Transverse colon (tissue), 4 donors: ENCODE measurements at regions not wholly inside any gene's neighbourhood (a gene's known extent, or its start where the extent isn't known, plus 50 kb on each side); places are given as distances from the start of the nearest gene placed in this dataset.
"Not testable (repeated sequence)": the region's sequence is repeated elsewhere in the genome, so short reads cannot be mapped to it uniquely, and the experiment has no call there.

ENCODE experiments used
- DNase-seq: peaks from one replicate; pipeline ENCODE4 v3.0.0-alpha.2; 2019
- H3K27ac ChIP-seq, 4 donors: fragments of 200-600 bp; sonication (generic); 2 replicates each; pipeline ENCODE4 v1.5.1; 2016 to 2018; ENCODE audit warnings: inconsistent platforms in 4 of 4
- H3K27me3 ChIP-seq: fragments of 200-600 bp; sonication (generic); 2 replicates; pipeline ENCODE4 v1.5.1; 2017; ENCODE audit warnings: inconsistent platforms
- H3K36me3 ChIP-seq, 4 donors: fragments of 200-600 bp; sonication (generic); 2 replicates each; pipeline ENCODE4 v1.5.1; 2017 to 2019; ENCODE audit warnings: inconsistent platforms in 4 of 4
- H3K4me1 ChIP-seq, 4 donors: fragments of 200-600 bp; sonication (generic); 2 replicates each; pipeline ENCODE4 v1.5.1; 2017 to 2020; ENCODE audit warnings: inconsistent platforms in 4 of 4
- H3K4me3 ChIP-seq, 4 donors: fragments of 200-600 bp; sonication (generic); 1 replicate in 1 of 4; 2 replicates in 3 of 4; pipeline versions ENCODE4 v1.5.1 to v1.6.1; 2017 to 2019; ENCODE audit warnings: inconsistent platforms in 4 of 4
- H3K9me3 ChIP-seq, 2 donors: fragments of 200-600 bp; sonication (generic); 2 replicates each; pipeline ENCODE4 v1.5.1; 2017 to 2019; ENCODE audit warnings: inconsistent platforms in 2 of 2
- EP300 ChIP-seq: sonication (generic); formaldehyde crosslinking; IDR thresholded peaks from one replicate; pipeline ENCODE4 v1.6.1; 2017; ENCODE audit warnings: antibody characterized with exemption, low read depth
- POLR2A ChIP-seq: fragments of 450-650 bp; IDR thresholded peaks from one replicate; pipeline ENCODE4 v1.6.1; 2016; ENCODE audit warnings: antibody characterized with exemption, mild to moderate bottlenecking, moderate library complexity
- POLR2AphosphoS5 ChIP-seq, 3 donors: sonication (generic); formaldehyde crosslinking; IDR thresholded peaks; one replicate each; pipeline ENCODE4 v1.6.1; 2016; ENCODE audit warnings: antibody characterized with exemption in 3 of 3
- WGBS, 2 donors: methylation state at CpG; one replicate each; pipeline ENCODE4 v1.1.5; 2018; ENCODE audit warnings: low coverage in 1 of 2; 5-methylcytosine and 5-hydroxymethylcytosine counted together
- in situ Hi-C, 4 donors: fragments of 200-750 bp; cut with MboI; loops; one replicate each; pipeline versions ENCODE4 v1.15.0 to v1.15.1; 2017; ENCODE audit warnings: low sequenced_read_pairs in 3 of 4, low pct_ligation_motif_present in 1 of 4, low pct_unique_long_range_greater_than_20kb in 1 of 4
- intact Hi-C: fragments of 100-400 bp; cut with DNase I; formaldehyde crosslinking; loops from one replicate; pipeline ENCODE4 v1.15.1; 2023; ENCODE audit warnings: low total_unique reads
- TF ChIP-seq, protein P1 (sequence below), 5 experiments: fragments of 200-600 bp in 3 of 5; fragments of 450-650 bp in 2 of 5; sonication (generic) in 3 of 5; IDR thresholded peaks; 1 replicate in 2 of 5; 2 replicates in 3 of 5; pipeline ENCODE4 v1.5.1; 2016 to 2017; ENCODE audit warnings: antibody characterized with exemption in 5 of 5, inconsistent platforms in 3 of 5, mild to moderate bottlenecking in 2 of 5, moderate library complexity in 1 of 5

DNA sequence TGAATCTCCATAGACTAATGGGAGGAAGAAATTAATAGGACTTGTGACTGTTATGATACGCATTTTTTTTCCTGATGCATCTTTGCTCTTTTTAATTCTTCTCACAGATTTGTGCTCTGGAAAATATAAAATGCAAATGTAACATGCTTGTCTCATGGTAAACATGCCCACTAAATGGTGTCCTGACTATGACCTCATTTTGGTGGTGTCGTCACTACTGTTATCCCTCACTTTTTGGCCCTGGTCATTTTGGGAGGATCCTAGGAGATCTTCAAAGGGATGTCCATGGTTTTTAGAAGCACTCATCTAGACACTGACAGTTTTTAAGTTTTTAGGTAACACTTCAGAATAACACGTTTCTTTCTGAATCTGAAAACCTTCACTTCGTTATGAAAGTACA is 790.8 kb upstream of the FBXO33 start:
- 77 to 85% methylated on average over 3 to 4 of the region's 4 CpGs for WGBS, 2 donors
- Histone ChIP-seq H3K27ac (no peak overlapping the region), H3K27me3 (no peaks in the 10 kb centered on the region), H3K36me3 (no peaks in the 10 kb centered on the region), H3K4me1 (no peaks in the 10 kb centered on the region), H3K9me3 (peaks cover 0 to 3% of the 10 kb centered on the region in 2 donors), H3K4me3 (no peak overlapping the region)
- no peak for DNase-seq
- TF ChIP-seq, protein P1, sequence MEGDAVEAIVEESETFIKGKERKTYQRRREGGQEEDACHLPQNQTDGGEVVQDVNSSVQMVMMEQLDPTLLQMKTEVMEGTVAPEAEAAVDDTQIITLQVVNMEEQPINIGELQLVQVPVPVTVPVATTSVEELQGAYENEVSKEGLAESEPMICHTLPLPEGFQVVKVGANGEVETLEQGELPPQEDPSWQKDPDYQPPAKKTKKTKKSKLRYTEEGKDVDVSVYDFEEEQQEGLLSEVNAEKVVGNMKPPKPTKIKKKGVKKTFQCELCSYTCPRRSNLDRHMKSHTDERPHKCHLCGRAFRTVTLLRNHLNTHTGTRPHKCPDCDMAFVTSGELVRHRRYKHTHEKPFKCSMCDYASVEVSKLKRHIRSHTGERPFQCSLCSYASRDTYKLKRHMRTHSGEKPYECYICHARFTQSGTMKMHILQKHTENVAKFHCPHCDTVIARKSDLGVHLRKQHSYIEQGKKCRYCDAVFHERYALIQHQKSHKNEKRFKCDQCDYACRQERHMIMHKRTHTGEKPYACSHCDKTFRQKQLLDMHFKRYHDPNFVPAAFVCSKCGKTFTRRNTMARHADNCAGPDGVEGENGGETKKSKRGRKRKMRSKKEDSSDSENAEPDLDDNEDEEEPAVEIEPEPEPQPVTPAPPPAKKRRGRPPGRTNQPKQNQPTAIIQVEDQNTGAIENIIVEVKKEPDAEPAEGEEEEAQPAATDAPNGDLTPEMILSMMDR (IDR thresholded peaks at IDR 0.05), result no peak
- TF ChIP-seq EP300, result no peak
- no peak for TF ChIP-seq POLR2A
- TF ChIP-seq POLR2AphosphoS5 (IDR thresholded peaks at IDR 0.05), result no peak
- in situ Hi-C loops (no loop called here), intact Hi-C loops (no loop called here)

DNA sequence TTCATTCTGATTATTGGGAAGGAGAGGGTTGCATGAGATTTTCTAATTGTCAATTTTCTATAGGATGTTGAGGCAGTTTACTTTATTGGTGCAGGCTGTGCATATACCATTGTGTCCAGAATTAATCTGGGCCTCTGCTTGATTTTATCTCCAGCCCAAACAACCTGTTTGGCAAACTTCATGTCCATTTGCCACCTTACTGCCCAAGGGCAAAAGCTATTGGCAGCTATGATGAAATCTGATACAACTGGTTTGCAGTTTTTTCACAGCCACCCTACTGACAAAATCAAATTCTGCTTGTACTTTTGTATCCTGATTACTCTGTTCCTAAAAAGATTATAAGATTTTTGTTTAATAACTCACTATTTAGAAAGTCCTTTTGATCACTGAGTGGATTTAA is 789.2 kb upstream of the FBXO33 start:
- no peaks in the 10 kb centered on the region for H3K27me3 ChIP-seq
- TF ChIP-seq EP300 (no peak), POLR2A (no peak), POLR2AphosphoS5 (IDR thresholded peaks at IDR 0.05) (no peak)
- TF ChIP-seq, protein P1 (IDR thresholded peaks at IDR 0.05), result no peak
- intact Hi-C loops, result no loop called here

DNA sequence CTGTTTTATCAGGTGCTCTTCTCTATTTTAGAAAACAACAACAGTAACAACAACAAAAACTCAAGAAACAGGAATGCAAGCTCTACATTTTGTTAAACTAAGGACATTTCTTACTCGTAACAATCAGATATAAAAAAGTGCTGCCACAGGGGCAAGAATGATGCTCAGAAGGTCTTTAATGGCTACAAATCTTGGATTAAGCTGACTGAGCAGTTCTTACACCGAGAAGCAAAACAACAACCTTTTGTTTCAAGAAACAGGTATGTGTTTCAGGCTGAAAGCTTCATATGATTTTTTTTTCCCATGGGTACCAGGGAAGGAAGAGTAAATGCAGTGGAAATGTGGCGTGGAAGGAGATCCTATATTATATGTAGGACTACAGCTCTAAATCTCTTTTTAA is 786.8 kb upstream of the FBXO33 start:
- 62 to 69% methylated on average over 3 of the region's 3 CpGs for WGBS, 2 donors
- in situ Hi-C loops, result no loop called here

More for the DNA sequence above, 789.2 kb upstream of the FBXO33 start:
- Histone ChIP-seq H3K36me3 (no peaks in the 10 kb centered on the region), H3K4me3 (no peak overlapping the region), H3K4me1 (no peaks in the 10 kb centered on the region), H3K9me3 (peaks cover 0 to 3% of the 10 kb centered on the region in 2 donors), H3K27ac (no peak overlapping the region)
- DNase-seq, result no peak
- in situ Hi-C loops, result no loop called here

DNA sequence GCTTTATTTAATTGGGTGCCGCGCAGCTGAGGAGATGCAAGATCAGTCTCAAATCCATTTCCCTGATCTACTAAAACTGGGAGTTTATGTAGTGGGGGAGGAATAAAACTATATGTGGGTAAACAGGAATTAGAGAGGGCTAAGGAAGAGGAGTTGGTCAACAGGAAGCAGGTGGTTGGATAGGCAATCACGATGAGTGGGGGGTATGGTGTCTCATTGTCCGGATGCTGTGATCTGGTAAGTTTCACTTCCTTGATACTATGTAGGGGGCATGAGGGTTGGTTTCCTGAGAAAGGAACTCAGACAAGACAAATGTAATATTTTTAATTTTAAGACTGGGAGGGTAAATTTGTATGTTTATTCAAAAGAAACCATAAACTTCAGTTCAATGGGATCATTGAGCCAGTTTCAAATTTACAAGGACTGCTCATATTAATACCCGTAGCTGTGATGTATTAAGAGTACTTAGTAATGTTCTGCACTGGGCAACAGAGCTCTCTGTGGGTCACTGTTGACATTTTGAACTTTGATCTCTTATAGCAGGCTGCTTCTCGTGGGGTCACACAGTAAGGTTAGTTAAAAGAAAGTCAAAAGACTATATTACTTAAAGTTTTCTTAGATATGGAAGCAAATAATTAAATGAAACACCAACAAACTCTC is 786.2 kb upstream of the FBXO33 start:
- H3K27ac ChIP-seq, result no peak overlapping the region
- no peak overlapping the region for H3K4me3 ChIP-seq
- H3K4me1 ChIP-seq, result no peaks in the 10 kb centered on the region
- in situ Hi-C loops (no loop called here), intact Hi-C loops (no loop called here)
- no peak for DNase-seq
- 66 to 73% methylated on average over 6 of the region's 6 CpGs for WGBS, 2 donors
- H3K36me3 ChIP-seq, result no peaks in the 10 kb centered on the region
- no peaks in the 10 kb centered on the region for H3K27me3 ChIP-seq
- H3K9me3 ChIP-seq, result no peaks in the 10 kb centered on the region
- no peak for TF ChIP-seq POLR2AphosphoS5 (IDR thresholded peaks at IDR 0.05)
- no peak for TF ChIP-seq POLR2A

More for the DNA sequence above, 786.8 kb upstream of the FBXO33 start:
- no peaks in the 10 kb centered on the region for H3K4me1 ChIP-seq
- H3K36me3 ChIP-seq, result no peaks in the 10 kb centered on the region
- no peak overlapping the region for H3K27ac ChIP-seq
- intact Hi-C loops, result no loop called here
- no peak for DNase-seq
- H3K4me3 ChIP-seq, result no peak overlapping the region
- TF ChIP-seq, protein P1 (IDR thresholded peaks at IDR 0.05), result no peak
- no peak for TF ChIP-seq POLR2A
- TF ChIP-seq EP300, result no peak
- TF ChIP-seq POLR2AphosphoS5 (IDR thresholded peaks at IDR 0.05), result no peak
- H3K27me3 ChIP-seq, result no peaks in the 10 kb centered on the region
- no peaks in the 10 kb centered on the region for H3K9me3 ChIP-seq

DNA sequence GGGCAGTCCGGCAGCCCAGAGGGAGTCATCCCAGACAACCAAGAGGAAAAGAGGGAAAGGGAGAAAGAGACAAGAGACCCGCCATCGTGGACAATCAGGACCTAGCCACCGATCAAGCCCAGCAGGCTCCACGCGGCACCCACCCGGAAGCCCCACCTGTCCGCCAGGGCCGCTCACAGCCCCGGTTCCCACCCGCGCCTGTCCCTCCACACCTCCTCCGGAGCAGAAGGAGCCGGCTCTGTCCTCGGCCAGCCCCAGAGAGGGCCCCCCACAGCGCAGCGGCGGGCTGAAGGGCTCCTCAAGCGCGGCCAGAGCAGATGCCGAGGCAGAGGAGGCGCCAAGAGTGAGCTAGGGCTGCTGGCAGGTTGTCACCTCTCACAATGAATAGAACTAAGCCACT is 784.7 kb upstream of the FBXO33 start:
- WGBS, 2 donors, result 93% methylated on average over 22 of the region's 22 CpGs; no CpG with 5 or more reads in 1 of the 2 donors
- Histone ChIP-seq H3K27ac (no peak overlapping the region), H3K9me3 (no peaks in the 10 kb centered on the region), H3K27me3 (no peaks in the 10 kb centered on the region), H3K4me1 (no peaks in the 10 kb centered on the region), H3K4me3 (no peak overlapping the region), H3K36me3 (no peaks in the 10 kb centered on the region)
- TF ChIP-seq EP300 (no peak), POLR2A (no peak)
- TF ChIP-seq, protein P1 (IDR thresholded peaks at IDR 0.05), result no peak
- in situ Hi-C loops (no loop called here), intact Hi-C loops (no loop called here)
- DNase-seq, result no peak

DNA sequence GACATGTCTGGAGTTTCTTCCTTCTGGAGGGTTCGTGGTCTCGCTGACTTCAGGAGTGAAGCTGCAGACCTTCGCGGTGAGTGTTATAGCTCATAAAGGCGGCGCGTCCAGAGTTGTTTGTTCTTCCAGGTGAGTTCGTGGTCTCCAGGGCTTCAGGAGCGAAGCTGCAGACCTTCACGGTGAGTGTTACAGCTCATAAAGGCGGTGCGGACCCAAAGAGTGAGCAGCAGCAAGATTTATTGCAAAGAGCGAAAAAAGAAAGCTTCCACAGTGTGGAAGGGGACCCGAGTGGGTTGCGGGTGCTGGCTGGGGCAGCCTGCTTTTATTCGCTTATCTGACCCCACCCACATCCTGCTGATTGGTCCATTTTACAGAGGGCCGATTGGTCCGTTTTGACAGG is 784.2 kb upstream of the FBXO33 start:
- H3K9me3 ChIP-seq, intact Hi-C loops, DNase-seq, H3K27ac ChIP-seq, H3K27me3 ChIP-seq, H3K4me1 ChIP-seq, in situ Hi-C loops, H3K4me3 ChIP-seq, H3K36me3 ChIP-seq: not testable (repeated sequence)
- WGBS, 2 donors, result 80 to 91% methylated on average over 2 to 18 of the region's 18 CpGs
